IPS DF 6.9 (cell line): ENCODE measurements at regions not wholly inside any gene's neighbourhood (a gene's known extent, or its start where the extent isn't known, plus 50 kb on each side); places are given as distances from the start of the nearest gene placed in this dataset.

Experiments
- DNase-seq: peaks from one replicate; pipeline ENCODE4 v3.0.0-alpha.2; 2013; ENCODE audit warnings: low read depth, low spot score
- H3K27ac ChIP-seq: one replicate; pipeline ENCODE4 v1.5.1; 2013; ENCODE audit warnings: low read length, control low read depth
- H3K27me3 ChIP-seq: 2 replicates; pipeline ENCODE4 v1.6.1; 2013; ENCODE audit warnings: mild to moderate bottlenecking, low read length; ENCODE audit not compliant: control insufficient read depth, insufficient read depth
- H3K36me3 ChIP-seq: 2 replicates; pipeline ENCODE4 v1.6.1; 2013; ENCODE audit warnings: low read length; ENCODE audit not compliant: control insufficient read depth, insufficient read depth
- H3K4me1 ChIP-seq: 2 replicates; pipeline ENCODE4 v1.6.1; 2013; ENCODE audit warnings: low read length; ENCODE audit not compliant: control insufficient read depth, insufficient read depth
- H3K4me3 ChIP-seq: 2 replicates; pipeline ENCODE4 v1.5.1; 2013; ENCODE audit warnings: mild to moderate bottlenecking, low read length
- H3K9me3 ChIP-seq: 2 replicates; pipeline ENCODE4 v1.6.1; 2013; ENCODE audit warnings: low read length, inconsistent platforms; ENCODE audit not compliant: control insufficient read depth, insufficient read depth
- WGBS: extraction: QIAGEN DNeasy Blood & Tissue Kit; methylation state at CpG from one replicate; pipeline ENCODE4 v1.1.7; 2013; ENCODE audit warnings: mixed read lengths, missing lambda C conversion rate; ENCODE audit not compliant: insufficient read length, insufficient coverage; 5-methylcytosine and 5-hydroxymethylcytosine counted together

DNA sequence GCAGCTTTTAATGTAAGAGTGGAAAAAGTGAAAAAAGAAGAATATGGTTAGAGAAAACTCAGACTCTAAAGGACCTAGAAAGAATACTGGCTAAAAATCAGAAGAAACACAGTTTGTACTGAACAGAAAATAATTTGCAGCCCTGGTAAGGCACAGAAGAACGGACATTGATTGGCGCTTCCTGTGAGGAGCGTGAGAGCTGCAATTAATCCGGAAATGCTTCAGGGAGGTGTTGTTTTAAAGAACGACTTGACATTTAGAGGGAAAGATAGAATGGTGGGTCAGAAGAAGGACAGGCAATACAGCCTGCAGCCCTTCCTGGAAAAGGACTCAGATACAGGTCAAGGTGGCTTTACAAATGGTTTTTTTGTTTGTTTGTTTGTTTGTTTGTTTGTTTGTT lies 151.3 kb upstream of the TSC22D2 start:
- H3K4me3 ChIP-seq, result no peak overlapping the region
- H3K27me3 ChIP-seq, result no peaks in the 10 kb centered on the region
- DNase-seq, result no peak
- H3K9me3 ChIP-seq, result no peaks in the 10 kb centered on the region
- H3K27ac ChIP-seq, result no peak overlapping the region
- WGBS, result no CpG with 5 or more reads among the region's 5 CpGs
- H3K36me3 ChIP-seq, result no peaks in the 10 kb centered on the region
- H3K4me1 ChIP-seq, result no peaks in the 10 kb centered on the region

DNA sequence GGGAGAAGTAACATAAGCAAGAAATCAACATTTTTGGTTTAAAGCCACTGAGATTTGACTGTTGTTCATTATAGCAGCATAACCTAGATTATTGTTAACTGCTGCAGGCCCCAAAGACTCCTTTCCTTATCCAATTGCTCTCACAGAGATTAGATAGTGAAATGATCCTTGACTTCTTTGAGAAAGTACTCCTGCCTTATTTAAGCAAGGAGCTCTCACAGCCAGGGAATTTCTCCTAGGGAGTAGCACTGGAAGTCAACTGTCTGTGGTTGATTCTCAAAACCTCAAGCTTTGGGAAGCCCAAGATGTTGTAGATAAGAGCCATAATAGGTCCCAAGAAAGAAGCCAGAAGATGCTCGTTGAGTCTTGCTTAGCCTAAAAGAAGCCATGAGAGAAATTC lies 151.8 kb upstream of the TSC22D2 start:
- Histone ChIP-seq H3K4me3 (no peak overlapping the region), H3K27me3 (no peaks in the 10 kb centered on the region), H3K9me3 (no peaks in the 10 kb centered on the region), H3K27ac (no peak overlapping the region), H3K4me1 (no peaks in the 10 kb centered on the region), H3K36me3 (no peaks in the 10 kb centered on the region)
- DNase-seq, result no peak
- no CpG with 5 or more reads among the region's 1 CpG for WGBS

DNA sequence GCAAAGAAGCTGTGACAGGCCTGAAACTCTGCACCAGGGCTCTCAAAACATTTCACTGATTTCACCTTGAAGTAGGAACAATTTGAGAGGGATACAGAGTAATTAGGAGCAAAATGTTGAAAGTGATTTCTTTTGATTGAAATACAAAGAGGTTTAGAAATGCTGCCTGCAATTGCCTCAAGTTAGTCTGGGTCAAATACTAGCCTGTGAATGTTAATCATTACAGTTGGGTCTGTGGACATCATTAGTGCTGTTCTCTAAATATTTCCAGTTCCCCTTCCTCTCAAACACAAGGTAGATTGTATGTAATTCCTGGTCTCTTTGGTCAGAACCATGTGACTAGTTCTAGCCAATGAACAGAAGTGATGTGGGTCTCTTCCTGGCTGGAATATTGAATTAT lies 152.3 kb upstream of the TSC22D2 start:
- H3K27me3 ChIP-seq, result no peaks in the 10 kb centered on the region
- H3K27ac ChIP-seq, result no peak overlapping the region
- no peaks in the 10 kb centered on the region for H3K4me1 ChIP-seq
- DNase-seq, result no peak
- H3K9me3 ChIP-seq, result no peaks in the 10 kb centered on the region
- H3K36me3 ChIP-seq, result no peaks in the 10 kb centered on the region
- H3K4me3 ChIP-seq, result no peak overlapping the region

DNA sequence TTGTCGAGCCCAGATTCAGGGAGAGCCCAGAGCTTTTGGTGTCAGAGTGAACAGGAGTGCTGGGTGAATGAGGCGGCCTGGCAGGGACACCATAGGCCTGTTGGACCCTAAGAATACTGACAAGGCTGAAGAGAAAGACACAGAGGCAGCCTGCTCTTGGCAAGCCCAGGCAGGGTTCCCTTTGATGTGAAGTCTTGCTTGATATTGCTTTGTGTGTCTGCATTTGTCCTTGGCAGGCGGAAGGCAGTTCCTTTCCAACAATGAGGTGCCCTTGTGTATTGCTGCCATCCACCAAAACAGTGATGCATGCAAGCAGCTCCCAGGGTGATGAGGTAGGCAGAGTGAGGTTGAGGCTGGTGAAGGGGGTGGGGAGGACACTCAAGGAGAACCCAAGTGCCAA lies 152.7 kb upstream of the TSC22D2 start:
- DNase-seq, result no peak
- H3K9me3 ChIP-seq, result no peaks in the 10 kb centered on the region
- H3K4me3 ChIP-seq, result no peak overlapping the region
- H3K27ac ChIP-seq, result no peak overlapping the region
- H3K36me3 ChIP-seq, result no peaks in the 10 kb centered on the region
- no CpG with 5 or more reads among the region's 3 CpGs for WGBS
- H3K27me3 ChIP-seq, result no peaks in the 10 kb centered on the region
- H3K4me1 ChIP-seq, result no peaks in the 10 kb centered on the region

DNA sequence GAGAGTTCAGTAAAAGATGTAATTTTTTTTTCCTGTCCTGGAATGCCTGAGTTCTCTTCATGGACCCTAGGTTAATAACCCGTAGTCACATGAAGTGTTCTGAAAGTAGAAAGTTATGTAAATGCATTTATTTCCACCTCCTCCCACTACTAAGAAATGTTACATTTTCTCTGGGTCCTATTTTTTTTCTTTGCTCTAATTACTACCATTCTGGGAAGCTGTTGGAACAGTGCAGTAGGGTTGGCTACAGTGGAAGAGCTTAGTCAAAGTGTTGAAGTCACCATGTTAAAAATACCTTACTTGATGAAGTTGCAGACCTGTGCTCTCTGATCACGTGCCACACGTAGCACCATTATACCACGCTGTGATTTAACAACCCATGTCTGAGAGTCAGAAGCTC lies 153.8 kb upstream of the TSC22D2 start:
- no CpG with 5 or more reads among the region's 4 CpGs for WGBS
- Histone ChIP-seq H3K27me3 (no peaks in the 10 kb centered on the region), H3K9me3 (no peaks in the 10 kb centered on the region), H3K4me3 (no peak overlapping the region), H3K4me1 (0 out of 2 replicates have a peak, but pooled peaks cover 1% of the 10 kb centered on the region), H3K27ac (no peak overlapping the region), H3K36me3 (no peaks in the 10 kb centered on the region)
- no peak for DNase-seq

DNA sequence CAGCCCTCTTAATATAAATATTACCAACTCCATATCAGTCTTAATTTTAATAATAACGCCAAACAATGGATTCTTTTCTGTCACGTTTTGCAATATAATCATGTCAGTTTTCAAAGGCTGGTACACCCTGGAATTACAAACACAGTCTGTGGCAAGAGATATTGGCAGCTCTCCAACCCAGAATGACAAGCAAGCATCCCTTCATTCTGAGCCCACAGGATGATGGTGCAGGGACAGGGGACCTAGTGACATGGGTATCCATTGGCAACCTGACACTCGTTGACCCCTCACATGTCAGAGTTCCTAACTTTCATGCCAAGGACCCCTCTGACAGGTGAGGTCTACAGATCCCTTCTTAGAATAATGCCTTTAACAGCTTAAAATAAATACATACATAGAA lies 154.5 kb upstream of the TSC22D2 start:
- Histone ChIP-seq H3K36me3 (no peaks in the 10 kb centered on the region), H3K9me3 (no peaks in the 10 kb centered on the region), H3K27me3 (no peaks in the 10 kb centered on the region), H3K27ac (no peak overlapping the region), H3K4me3 (no peak overlapping the region), H3K4me1 (0 out of 2 replicates have a peak, but pooled peaks cover 1% of the 10 kb centered on the region)
- 100% methylated on average over 2 of the region's 3 CpGs for WGBS
- no peak for DNase-seq

DNA sequence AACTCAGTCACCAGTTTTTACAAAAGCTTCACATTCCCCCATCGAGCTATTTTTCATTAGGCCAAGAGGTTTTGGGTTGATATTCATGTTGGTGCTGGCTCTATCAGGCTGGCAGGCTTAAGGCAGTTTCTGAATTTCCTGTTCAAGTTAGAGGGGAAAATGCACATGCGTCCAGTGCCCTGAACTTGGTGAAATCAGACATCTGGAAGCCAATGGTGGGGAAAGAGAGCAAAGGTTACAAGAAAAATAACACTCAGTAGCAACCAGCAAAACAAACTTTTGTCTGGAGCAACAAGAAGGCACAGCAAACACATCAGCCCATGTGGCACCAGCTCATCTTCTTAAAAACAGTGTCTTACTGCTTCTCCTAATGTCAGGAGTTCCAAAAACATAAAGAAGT lies 155.6 kb upstream of the TSC22D2 start:
- no peak for DNase-seq
- H3K9me3 ChIP-seq, result no peaks in the 10 kb centered on the region
- WGBS, result no CpG with 5 or more reads among the region's 2 CpGs
- H3K36me3 ChIP-seq, result no peaks in the 10 kb centered on the region
- H3K27me3 ChIP-seq, result no peaks in the 10 kb centered on the region
- H3K4me1 ChIP-seq, result 0 out of 2 replicates have a peak, but pooled peaks cover 1% of the 10 kb centered on the region
- H3K27ac ChIP-seq, result no peak overlapping the region
- no peak overlapping the region for H3K4me3 ChIP-seq

DNA sequence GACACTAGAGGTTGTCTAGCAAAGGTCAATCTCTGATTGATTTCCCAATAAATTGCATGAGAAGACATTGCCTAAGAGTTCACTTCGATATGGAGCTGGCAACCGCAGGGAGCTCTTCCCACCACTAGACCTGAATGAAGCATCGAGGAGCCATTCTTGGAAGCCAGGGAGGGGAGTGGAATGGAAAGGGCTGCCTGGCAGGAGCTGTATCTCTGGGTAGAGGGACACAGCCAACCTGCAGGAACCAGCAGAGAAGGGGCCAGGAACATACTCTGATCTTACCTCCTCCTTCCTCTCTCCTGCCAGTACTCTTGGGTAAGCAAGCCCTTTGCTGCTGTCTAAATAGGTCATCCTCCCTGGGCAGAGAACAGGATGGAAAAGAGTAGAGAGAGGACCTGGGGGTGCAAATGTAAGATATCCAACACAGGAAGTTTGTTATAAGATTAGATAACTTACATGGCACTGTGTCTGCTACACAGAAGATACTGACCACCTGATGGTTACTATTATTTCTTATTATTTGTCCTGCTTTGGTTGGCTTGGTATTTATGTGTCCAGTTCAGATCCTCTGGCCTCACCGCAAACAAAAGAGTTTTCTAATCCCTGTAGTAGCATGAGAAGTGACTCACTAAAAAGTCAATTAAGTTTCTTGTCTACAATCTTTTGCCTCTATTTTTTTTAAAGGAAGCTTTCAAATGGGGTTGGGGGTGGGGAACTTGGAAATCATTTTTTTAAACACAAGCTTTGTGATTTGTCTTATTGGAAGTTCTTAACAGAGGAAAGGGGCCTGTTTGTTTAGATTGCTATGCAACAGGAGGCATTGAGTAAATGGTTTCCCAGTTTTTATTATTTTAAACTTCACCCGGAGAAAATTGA lies 156.7 kb upstream of the TSC22D2 start:
- H3K4me3 ChIP-seq, result no peak overlapping the region
- H3K4me1 ChIP-seq, result 0 out of 2 replicates have a peak, but pooled peaks cover 1% of the 10 kb centered on the region
- no peaks in the 10 kb centered on the region for H3K9me3 ChIP-seq
- no peaks in the 10 kb centered on the region for H3K36me3 ChIP-seq
- no peak overlapping the region for H3K27ac ChIP-seq
- DNase-seq, result no peak
- H3K27me3 ChIP-seq, result no peaks in the 10 kb centered on the region
- no CpG with 5 or more reads among the region's 5 CpGs for WGBS

DNA sequence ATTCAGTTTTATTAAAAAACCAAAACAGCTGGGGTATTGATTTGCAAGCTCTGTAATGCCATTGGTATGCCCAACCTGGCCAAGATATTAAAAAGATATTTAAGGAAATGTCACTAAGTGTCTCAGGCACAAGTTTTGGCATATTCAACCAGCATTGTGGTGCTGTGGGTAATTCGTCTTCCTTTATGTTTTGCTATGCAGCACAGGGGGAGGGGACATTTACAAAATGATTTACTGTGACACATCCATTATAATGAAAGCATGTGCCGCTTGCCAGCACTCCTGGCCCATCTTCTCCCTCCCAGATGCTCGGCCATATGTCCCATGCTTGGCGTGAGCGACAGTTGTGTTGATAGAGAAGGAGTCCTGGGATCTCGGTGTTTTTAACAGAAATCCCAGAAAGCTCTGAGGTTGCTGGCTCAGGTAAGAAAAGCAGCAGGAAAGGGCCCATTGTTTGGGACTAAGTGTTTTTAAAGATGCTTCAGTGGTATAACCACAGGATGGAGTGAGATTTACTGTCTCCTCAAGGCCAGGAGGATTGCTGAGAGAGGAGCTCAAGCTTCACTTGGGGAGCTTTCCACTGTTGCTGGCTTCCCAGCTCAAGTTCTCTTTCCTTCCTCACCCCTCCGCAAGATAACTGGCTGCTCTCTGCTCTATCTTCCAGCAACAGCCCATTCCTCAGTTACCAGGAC lies 158.2 kb upstream of the TSC22D2 start:
- Histone ChIP-seq H3K4me3 (no peak overlapping the region), H3K36me3 (no peaks in the 10 kb centered on the region), H3K4me1 (0 out of 2 replicates have a peak, but pooled peaks cover 1% of the 10 kb centered on the region), H3K9me3 (no peaks in the 10 kb centered on the region), H3K27ac (no peak overlapping the region), H3K27me3 (no peaks in the 10 kb centered on the region)
- DNase-seq, result no peak
- WGBS, result no CpG with 5 or more reads among the region's 7 CpGs

DNA sequence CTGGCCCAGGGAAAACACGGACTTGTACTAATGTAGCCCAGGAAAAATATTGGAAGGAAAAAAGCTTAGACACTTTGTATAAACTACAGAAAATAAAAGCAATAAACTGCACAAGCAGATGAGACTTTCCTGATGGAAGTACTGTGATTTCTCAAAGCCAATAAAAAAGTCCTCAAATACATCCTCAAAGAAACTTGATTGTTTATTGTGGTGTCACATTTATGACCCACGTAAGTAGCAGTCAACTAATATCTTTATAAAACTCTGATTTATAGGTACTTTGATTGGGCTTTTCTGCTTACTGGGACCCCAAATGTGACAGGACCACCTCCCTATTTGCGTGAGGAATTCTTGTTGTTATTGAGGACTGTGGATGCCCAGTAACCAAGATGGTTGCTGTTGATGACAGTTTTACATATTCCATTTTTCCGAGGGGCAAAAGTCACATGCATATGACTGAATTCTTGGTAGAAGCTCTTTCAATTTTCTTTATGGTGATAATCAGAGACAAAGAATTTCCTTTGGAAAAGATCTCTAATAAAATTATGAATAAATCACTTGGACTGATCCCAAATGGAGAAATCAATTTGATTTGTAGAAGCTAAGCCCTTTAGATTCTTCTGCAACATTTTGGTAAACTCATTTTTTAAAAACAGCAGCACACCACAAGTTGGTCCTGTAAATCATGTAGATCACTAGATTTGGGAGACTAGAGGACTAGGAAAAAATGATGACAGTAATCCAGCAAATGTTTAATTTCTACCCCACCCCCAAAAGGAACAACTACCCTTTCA lies 159.0 kb upstream of the TSC22D2 start:
- WGBS, result no CpG with 5 or more reads among the region's 4 CpGs
- no peak overlapping the region for H3K27ac ChIP-seq

More for the DNA sequence above, 159.0 kb upstream of the TSC22D2 start:
- Histone ChIP-seq H3K27me3 (no peaks in the 10 kb centered on the region), H3K9me3 (no peaks in the 10 kb centered on the region), H3K4me1 (0 out of 2 replicates have a peak, but pooled peaks cover 1% of the 10 kb centered on the region), H3K4me3 (no peak overlapping the region), H3K36me3 (no peaks in the 10 kb centered on the region)
- no peak for DNase-seq
